ENCODE measurements at regions not wholly inside any gene's neighbourhood (a gene's known extent, or its start where the extent isn't known, plus 50 kb on each side); places are given as distances from the start of the nearest gene placed in this dataset.

GRCh38 chr4:153116801-153117200, 87.4 kb upstream of the TRIM2 start:
- H3K36me3 ChIP-seq: no peaks in the 10 kb centered on the region
- H3K27ac ChIP-seq: no peak overlapping the region
- no peaks in the 10 kb centered on the region for H3K9me3 ChIP-seq
- no peak for DNase-seq
- no peaks in the 10 kb centered on the region for H3K27me3 ChIP-seq
- no peak overlapping the region for H3K4me3 ChIP-seq (replicated peaks in 1 of 3)
- 93 to 96% methylated on average over 1 of the region's 1 CpG for WGBS, 2 donors
- TF ChIP-seq CTCF (IDR thresholded peaks at IDR 0.05): no peak
- no peak for TF ChIP-seq POLR2A (IDR thresholded peaks at IDR 0.05)
- H3K4me1 ChIP-seq: peaks cover 0 to 6% of the 10 kb centered on the region in 2 donors
- intact Hi-C loops (cut with DNase I): no loop called here

GRCh38 chr4:153117554-153117953, 86.7 kb upstream of the TRIM2 start:
- 86 to 90% methylated on average over 5 of the region's 5 CpGs for WGBS, 2 donors
- no peak for DNase-seq
- H3K9me3 ChIP-seq: no peaks in the 10 kb centered on the region
- H3K27me3 ChIP-seq: no peaks in the 10 kb centered on the region
- peaks cover 0 to 6% of the 10 kb centered on the region in 2 donors for H3K4me1 ChIP-seq
- TF ChIP-seq POLR2A (IDR thresholded peaks at IDR 0.05) (no peak), CTCF (IDR thresholded peaks at IDR 0.05) (no peak)
- H3K36me3 ChIP-seq: no peaks in the 10 kb centered on the region
- intact Hi-C loops (cut with DNase I): no loop called here
- no peak overlapping the region for H3K4me3 ChIP-seq (replicated peaks in 1 of 3)
- no peak overlapping the region for H3K27ac ChIP-seq

- Histone ChIP-seq H3K36me3 (no peaks in the 10 kb centered on the region), H3K4me1 (peaks cover 0 to 6% of the 10 kb centered on the region in 2 donors), H3K27ac (no peak overlapping the region), H3K27me3 (no peaks in the 10 kb centered on the region), H3K4me3 (replicated peaks in 1 of 3) (no peak overlapping the region), H3K9me3 (no peaks in the 10 kb centered on the region)
- no peak for DNase-seq
- WGBS, 2 donors: 94 to 95% methylated on average over 2 of the region's 2 CpGs
- TF ChIP-seq CTCF (IDR thresholded peaks at IDR 0.05) (no peak), POLR2A (IDR thresholded peaks at IDR 0.05) (no peak)
- intact Hi-C loops (cut with DNase I): loop anchor here (5.0 to 10.0 kb wide), 2 partner anchors 32 to 265 kb away; no protein-coding TSS in a partner anchor
These were observed 84.6 kb upstream of the TRIM2 start for GRCh38 chr4:153119626-153120025.

- TF ChIP-seq POLR2A (IDR thresholded peaks at IDR 0.05) (no peak), CTCF (IDR thresholded peaks at IDR 0.05) (no peak)
- H3K27ac ChIP-seq: no peak overlapping the region
- no peaks in the 10 kb centered on the region for H3K9me3 ChIP-seq
- 93 to 94% methylated on average over 2 of the region's 2 CpGs for WGBS, 2 donors
- H3K4me3 ChIP-seq (replicated peaks in 1 of 3): no peak overlapping the region
- no peaks in the 10 kb centered on the region for H3K27me3 ChIP-seq
- intact Hi-C loops (cut with DNase I): loop anchor here (5.0 to 10.0 kb wide), 2 partner anchors 33 to 265 kb away; no protein-coding TSS in a partner anchor
- H3K36me3 ChIP-seq: no peaks in the 10 kb centered on the region
- peaks cover 0 to 2% of the 10 kb centered on the region in 2 donors for H3K4me1 ChIP-seq
- DNase-seq: no peak
These were observed 84.0 kb upstream of the TRIM2 start for GRCh38 chr4:153120235-153120634.

- DNase-seq: no peak
- Histone ChIP-seq H3K4me1 (no peaks in the 10 kb centered on the region), H3K27ac (no peak overlapping the region), H3K27me3 (no peaks in the 10 kb centered on the region), H3K36me3 (no peaks in the 10 kb centered on the region), H3K4me3 (replicated peaks in 1 of 3) (no peak overlapping the region), H3K9me3 (no peaks in the 10 kb centered on the region)
- TF ChIP-seq POLR2A (IDR thresholded peaks at IDR 0.05) (no peak), CTCF (IDR thresholded peaks at IDR 0.05) (no peak)
- intact Hi-C loops (cut with DNase I): loop anchor here (5.0 to 10.0 kb wide), 2 partner anchors 36 to 268 kb away; no protein-coding TSS in a partner anchor
- WGBS, 2 donors: 91 to 92% methylated on average over 6 of the region's 6 CpGs
These were observed 81.4 kb upstream of the TRIM2 start for GRCh38 chr4:153122855-153123254.

All from thyroid gland (tissue), 4 donors.